ENCODE measurements at regions not wholly inside any gene's neighbourhood (a gene's known extent, or its start where the extent isn't known, plus 50 kb on each side); places are given as distances from the start of the nearest gene placed in this dataset.

GRCh38 chr9:116096046-116096445 lies 57.5 kb upstream of the PAPPA start:
- TF ChIP-seq CTCF (IDR thresholded peaks at IDR 0.05; ENCODE audit: low read depth, low read length) (no peak), EZH2phosphoT487 (IDR thresholded peaks at IDR 0.05; ENCODE audit: low read depth) (no peak)

Measured in OCI-LY3 (cell line).